HG03565 (cell line): ENCODE measurements at regions not wholly inside any gene's neighbourhood (a gene's known extent, or its start where the extent isn't known, plus 50 kb on each side); places are given as distances from the start of the nearest gene placed in this dataset.
A peak's percentile ranks its signal among the peaks of the same experiment; 100 is the strongest.

Source experiments
- ATAC-seq: cut with Tn5 transposase; IDR thresholded peaks from one replicate; pipeline ENCODE4 v1.9.1; 2021; ENCODE audit warnings: mild to moderate bottlenecking, moderate library complexity; ENCODE audit not compliant: unreplicated experiment

GRCh38 chr2:40507432-40507831 is 55.5 kb upstream of the SLC8A1 start:
- ATAC-seq: peak; percentile 97

GRCh38 chr2:40510304-40510703 is 58.4 kb upstream of the SLC8A1 start:
- ATAC-seq: no peak

- ATAC-seq: no peak
These were observed 59.8 kb upstream of the SLC8A1 start for GRCh38 chr2:40511661-40512213.

- no peak for ATAC-seq
These were observed 60.4 kb upstream of the SLC8A1 start for GRCh38 chr2:40512256-40512655.

- ATAC-seq: no peak
These were observed 61.3 kb upstream of the SLC8A1 start for GRCh38 chr2:40513201-40513600.

GRCh38 chr2:40516604-40517003 is 64.7 kb upstream of the SLC8A1 start:
- no peak for ATAC-seq

GRCh38 chr2:40528564-40528963 is 76.7 kb upstream of the SLC8A1 start:
- ATAC-seq: no peak

- ATAC-seq: no peak
These were observed 79.5 kb upstream of the SLC8A1 start for GRCh38 chr2:40531359-40531758.

GRCh38 chr2:40534528-40534927 is 82.6 kb upstream of the SLC8A1 start:
- no peak for ATAC-seq

GRCh38 chr2:40535972-40536371 is 84.1 kb upstream of the SLC8A1 start:
- no peak for ATAC-seq

- no peak for ATAC-seq
These were observed 88.1 kb upstream of the SLC8A1 start for GRCh38 chr2:40540026-40540425.

- no peak for ATAC-seq
These were observed 91.5 kb upstream of the SLC8A1 start for GRCh38 chr2:40543381-40543780.

GRCh38 chr2:40544072-40544471 is 92.2 kb upstream of the SLC8A1 start:
- no peak for ATAC-seq

- ATAC-seq: no peak
These were observed 93.8 kb upstream of the SLC8A1 start for GRCh38 chr2:40545645-40546044.

GRCh38 chr2:40546439-40547191 is 94.7 kb upstream of the SLC8A1 start:
- ATAC-seq: no peak

- ATAC-seq: no peak
These were observed 96.6 kb upstream of the SLC8A1 start for GRCh38 chr2:40548521-40548920.

- no peak for ATAC-seq
These were observed 98.2 kb upstream of the SLC8A1 start for GRCh38 chr2:40550085-40550484.

- no peak for ATAC-seq
These were observed 99.2 kb upstream of the SLC8A1 start for GRCh38 chr2:40551081-40551480.

GRCh38 chr2:40554665-40555294 is 102.9 kb upstream of the SLC8A1 start:
- ATAC-seq: peak; percentile 96

- ATAC-seq: no peak
These were observed 104.4 kb upstream of the SLC8A1 start for GRCh38 chr2:40556293-40556692.

- no peak for ATAC-seq
These were observed 104.8 kb upstream of the SLC8A1 start for GRCh38 chr2:40556739-40557138.

GRCh38 chr2:40558761-40559160 is 106.9 kb upstream of the SLC8A1 start:
- no peak for ATAC-seq
